HCT116 (cell line): ENCODE measurements at regions not wholly inside any gene's neighbourhood (a gene's known extent, or its start where the extent isn't known, plus 50 kb on each side); places are given as distances from the start of the nearest gene placed in this dataset.

Experiments
- ATAC-seq: fragments of 200-7000 bp; cut with Tn5 transposase; 2 replicates; pipeline ENCODE4 v1.9.1; 2020; ENCODE audit warnings: mild to moderate bottlenecking, moderate library complexity
- BruUV-seq: library from RNA; stranded (reverse); fragments of 400-500 nt; replicated peaks from 2 replicates; lab custom pipeline; 2021; lab: Mats Ljungman, UMichigan
- CTCF ChIA-PET: fragments of 300-600 bp; sonication (Branson Sonifier 250); formaldehyde crosslinking; loops from one replicate; lab custom pipeline; 2021; ENCODE audit warnings: antibody characterized with exemption; lab: Charles Lee
- POLR2A ChIA-PET: fragments of 300-600, 350-600 bp; sonication (Branson Sonifier 250); formaldehyde crosslinking; loops from one replicate; lab custom pipeline; 2021; ENCODE audit warnings: antibody characterized with exemption; lab: Charles Lee
- RAD21 ChIA-PET, 2 experiments: fragments of 300-600 bp; sonication (Branson Sonifier 250); formaldehyde crosslinking; loops; one replicate each; lab custom pipeline; 2023; ENCODE audit warnings: low total read pairs in 2 of 2; ENCODE audit not compliant: uncharacterized antibody in 2 of 2, unreplicated experiment in 2 of 2, low non-redundant PET in 1 of 2; lab: Charles Lee
- DNase-seq: peaks from one replicate; pipeline ENCODE4 v3.0.0-alpha.2; 2010; ENCODE audit warnings: low read depth, low spot score
- H2AFZ ChIP-seq: fragments of 200-600 bp; shearing (Covaris generic), sonication (generic); 2 replicates; pipeline ENCODE4 v1.6.1; 2017; ENCODE audit warnings: low read depth, mixed run types, mixed read lengths, antibody characterized with exemption, low read length; ENCODE audit not compliant: poor library complexity, severe bottlenecking
- H3K27ac ChIP-seq: 2 replicates; pipeline ENCODE4 v1.5.1; 2012; ENCODE audit warnings: low read depth, low read length
- H3K27me3 ChIP-seq: fragments of 200-600 bp; sonication (generic); 2 replicates; pipeline ENCODE4 v1.6.1; 2016; ENCODE audit warnings: mixed run types, low read length, mixed read lengths; ENCODE audit not compliant: insufficient read depth
- H3K36me3 ChIP-seq, 2 experiments: fragments of 200-500 bp in 1 of 2; fragments of 200-600 bp in 1 of 2; sonication (Bioruptor generic) in 1 of 2; sonication (generic) in 1 of 2; 2 replicates each; pipeline versions ENCODE4 v1.5.1 to v1.6.1; 2014 to 2016; ENCODE audit warnings: low read length in 2 of 2, inconsistent platforms in 1 of 2, mixed read lengths in 1 of 2, mixed run types in 1 of 2; ENCODE audit not compliant: insufficient read depth in 2 of 2, control insufficient read depth in 1 of 2
- H3K4me1 ChIP-seq, 2 experiments: fragments of 200-600 bp in 1 of 2; sonication (generic) in 1 of 2; 2 replicates each; pipeline versions ENCODE4 v1.5.1 to v1.6.1; 2012 to 2017; ENCODE audit warnings: low read length in 2 of 2, inconsistent platforms in 1 of 2, mild to moderate bottlenecking in 1 of 2, mixed read lengths in 1 of 2, mixed run types in 1 of 2, moderate library complexity in 1 of 2; ENCODE audit not compliant: insufficient read depth in 2 of 2, control insufficient read depth in 1 of 2
- H3K4me2 ChIP-seq: fragments of 200-600 bp; sonication (generic); 2 replicates; pipeline ENCODE4 v1.6.1; 2017; ENCODE audit warnings: mixed run types, low read length, mixed read lengths
- H3K4me3 ChIP-seq, 2 experiments: fragments of 200-600 bp in 1 of 2; sonication (generic) in 1 of 2; replicated peaks in 1 of 2; 2 replicates each; pipeline ENCODE4 v1.5.1; 2011 to 2016; ENCODE audit warnings: low read length in 2 of 2, control low read depth in 1 of 2, low read depth in 1 of 2, mild to moderate bottlenecking in 1 of 2, mixed read lengths in 1 of 2, mixed run types in 1 of 2
- H3K79me2 ChIP-seq: fragments of 200-600 bp; sonication (generic); 2 replicates; pipeline ENCODE4 v1.6.1; 2017; ENCODE audit warnings: mild to moderate bottlenecking, mixed run types, low read length, moderate library complexity, mixed read lengths; ENCODE audit not compliant: insufficient read depth
- H3K9ac ChIP-seq: fragments of 200-600 bp; sonication (generic); 2 replicates; pipeline ENCODE4 v1.6.1; 2016; ENCODE audit warnings: low read length, mixed read lengths
- H3K9me2 ChIP-seq: fragments of 200-600 bp; sonication (generic), shearing (Covaris generic); 2 replicates; pipeline ENCODE4 v1.6.1; 2017; ENCODE audit warnings: mixed run types, mild to moderate bottlenecking, moderate library complexity; ENCODE audit not compliant: insufficient read depth
- H3K9me3 ChIP-seq, 2 experiments: fragments of 200-500 bp in 1 of 2; fragments of 200-600 bp in 1 of 2; sonication (Bioruptor generic) in 1 of 2; sonication (generic) in 1 of 2; 2 replicates each; pipeline ENCODE4 v1.6.1; 2014 to 2017; ENCODE audit warnings: low read length in 2 of 2, mixed read lengths in 2 of 2, inconsistent platforms in 1 of 2, low read depth in 1 of 2, mild to moderate bottlenecking in 1 of 2, mixed run types in 1 of 2, moderate library complexity in 1 of 2; ENCODE audit not compliant: control insufficient read depth in 1 of 2, insufficient read depth in 1 of 2
- H4K20me1 ChIP-seq: fragments of 200-600 bp; sonication (generic), shearing (Covaris generic); 2 replicates; pipeline ENCODE4 v1.6.1; 2017; ENCODE audit warnings: mixed run types, mild to moderate bottlenecking, moderate library complexity; ENCODE audit not compliant: insufficient read depth
- CBX3 ChIP-seq: IDR thresholded peaks from 2 replicates; pipeline ENCODE4 v1.6.1; 2012; ENCODE audit warnings: low read depth
- CTCF ChIP-seq, 3 experiments: fragments of 200-600 bp in 1 of 3; sonication (generic) in 1 of 3; IDR thresholded peaks in 2 of 3; conservative IDR thresholded peaks in 1 of 3; 2 replicates each; pipeline ENCODE4 v1.5.1; 2012 to 2017; ENCODE audit warnings: low read depth in 2 of 3, low read length in 2 of 3, antibody characterized with exemption in 1 of 3, borderline replicate concordance in 1 of 3, control low read depth in 1 of 3, mild to moderate bottlenecking in 1 of 3, mixed read lengths in 1 of 3, mixed run types in 1 of 3, moderate library complexity in 1 of 3; ENCODE audit not compliant: insufficient read depth in 1 of 3
- EGR1 ChIP-seq: IDR thresholded peaks from 2 replicates; pipeline ENCODE4 v1.6.1; 2012; ENCODE audit warnings: low read depth
- ELF1 ChIP-seq: IDR thresholded peaks from 2 replicates; pipeline ENCODE4 v1.6.1; 2012; ENCODE audit warnings: low read depth, borderline replicate concordance
- JUND ChIP-seq: IDR thresholded peaks from 2 replicates; pipeline ENCODE4 v1.6.1; 2012
- MAX ChIP-seq: IDR thresholded peaks from 2 replicates; pipeline ENCODE4 v1.6.1; 2012
- POLR2A ChIP-seq: IDR thresholded peaks from 2 replicates; pipeline ENCODE4 v1.7.0; 2011; ENCODE audit warnings: borderline replicate concordance; ENCODE audit not compliant: insufficient read depth, insufficient read length; ENCODE audit errors: extremely low read depth
- POLR2AphosphoS5 ChIP-seq: IDR thresholded peaks from 2 replicates; pipeline ENCODE4 v1.6.1; 2011; ENCODE audit warnings: mild to moderate bottlenecking, low read depth, low read length, moderate library complexity
- SIN3A ChIP-seq: IDR thresholded peaks from 2 replicates; pipeline ENCODE4 v1.6.1; 2012; ENCODE audit warnings: low read depth
- SP1 ChIP-seq: IDR thresholded peaks from 2 replicates; pipeline ENCODE4 v1.6.1; 2012; ENCODE audit warnings: low read depth
- SRF ChIP-seq: IDR thresholded peaks from 2 replicates; pipeline ENCODE4 v1.6.1; 2012; ENCODE audit warnings: low read depth
- ZFX ChIP-seq: fragments of 450-650 bp; IDR thresholded peaks from 2 replicates; pipeline ENCODE4 v1.6.1; 2017
- ZNF274 ChIP-seq: fragments of 200-500 bp; sonication (Bioruptor generic); IDR thresholded peaks from 2 replicates; pipeline ENCODE4 v1.6.1; 2014; ENCODE audit warnings: mild to moderate bottlenecking, low read depth, low read length, inconsistent platforms
- intact Hi-C: fragments of 100-400 bp; cut with micrococcal nuclease; formaldehyde crosslinking; loops from 2 replicates; pipeline ENCODE4 v1.10.0; 2022

GRCh38 chr1:232499188-232499587 lies 130.7 kb downstream of the SIPA1L2 start:
- Histone ChIP-seq H3K4me3 (no peak overlapping the region), H3K27me3 (no peaks in the 10 kb centered on the region), H3K9ac (no peak overlapping the region), H3K27ac (no peak overlapping the region), H3K4me1 (no peaks in the 10 kb centered on the region), H3K79me2 (no peaks in the 10 kb centered on the region), H2AFZ (no peak overlapping the region), H3K36me3 (no peaks in the 10 kb centered on the region), H4K20me1 (no peaks in the 10 kb centered on the region), H3K4me2 (no peak overlapping the region), H3K9me2 (no peaks in the 10 kb centered on the region), H3K9me3 (no peaks in the 10 kb centered on the region)
- ChIA-PET POLR2A (no interaction called here), CTCF (no interaction called here), RAD21 (no interaction called here)
- no peak for ATAC-seq
- TF ChIP-seq POLR2A, result no peak
- TF ChIP-seq SIN3A, result no peak
- no peak for TF ChIP-seq JUND
- no peak for TF ChIP-seq SRF
- TF ChIP-seq ELF1, result no peak
- TF ChIP-seq ZFX, result no peak
- no peak for TF ChIP-seq CTCF (IDR thresholded peaks at IDR 0.05 in 2 of 3, conservative IDR thresholded peaks at IDR 0.05 in 1 of 3; ENCODE audit: borderline replicate concordance in 1 of 3, insufficient read depth in 1 of 3, low read depth in 2 of 3, low read length in 2 of 3)
- TF ChIP-seq MAX, result no peak
- TF ChIP-seq SP1, result no peak
- TF ChIP-seq ZNF274, result no peak
- no peak for TF ChIP-seq CBX3
- DNase-seq, result no peak
- intact Hi-C loops, result no loop called here
- no TSS peak for BruUV-seq

- TF ChIP-seq POLR2AphosphoS5, result no peak
- no peak for TF ChIP-seq POLR2A
- no peak for TF ChIP-seq EGR1
- Histone ChIP-seq H3K4me2 (no peak overlapping the region), H3K4me3 (no peak overlapping the region), H3K27ac (no peak overlapping the region), H4K20me1 (no peaks in the 10 kb centered on the region), H3K79me2 (no peaks in the 10 kb centered on the region), H3K27me3 (no peaks in the 10 kb centered on the region), H3K9me2 (no peaks in the 10 kb centered on the region), H3K36me3 (no peaks in the 10 kb centered on the region), H3K9me3 (no peaks in the 10 kb centered on the region), H3K4me1 (no peaks in the 10 kb centered on the region), H2AFZ (no peak overlapping the region), H3K9ac (no peak overlapping the region)
- intact Hi-C loops, result no loop called here
- DNase-seq, result no peak
- ChIA-PET POLR2A (no interaction called here), RAD21 (no interaction called here), CTCF (interaction anchor here (0.7 kb wide), 1 partner anchor 133 kb away, joined by 3 read pairs; no protein-coding TSS in a partner anchor)
- ATAC-seq, result no peak
- no TSS peak for BruUV-seq
Measured at GRCh38 chr1:232493869-232494268, 136.1 kb downstream of the SIPA1L2 start.
